HEK293T (cell line): ENCODE measurements at regions not wholly inside any gene's neighbourhood (a gene's known extent, or its start where the extent isn't known, plus 50 kb on each side); places are given as distances from the start of the nearest gene placed in this dataset.

Experiments
- ARNT ChIP-seq: fragments of 450-650 bp; IDR thresholded peaks from 2 replicates; pipeline ENCODE4 v1.6.1; 2017; ENCODE audit warnings: mild to moderate bottlenecking
- CTBP1 ChIP-seq: fragments of 450-650 bp; IDR thresholded peaks from 2 replicates; pipeline ENCODE4 v1.6.1; 2016; ENCODE audit warnings: borderline replicate concordance
- ELF4 ChIP-seq: fragments of 450-650 bp; IDR thresholded peaks from 2 replicates; pipeline ENCODE4 v1.6.1; 2017; ENCODE audit warnings: antibody characterized with exemption
- L3MBTL2 ChIP-seq: fragments of 450-650 bp; conservative IDR thresholded peaks from 2 replicates; pipeline ENCODE4 v1.6.1; 2016; ENCODE audit warnings: mild to moderate bottlenecking
- NFRKB ChIP-seq: fragments of 450-650 bp; IDR thresholded peaks from 2 replicates; pipeline ENCODE4 v1.6.1; 2016; ENCODE audit warnings: mild to moderate bottlenecking, moderate library complexity
- SUZ12 ChIP-seq: fragments of 450-650 bp; IDR thresholded peaks from 2 replicates; pipeline ENCODE4 v1.6.1; 2016; ENCODE audit warnings: mild to moderate bottlenecking

DNA sequence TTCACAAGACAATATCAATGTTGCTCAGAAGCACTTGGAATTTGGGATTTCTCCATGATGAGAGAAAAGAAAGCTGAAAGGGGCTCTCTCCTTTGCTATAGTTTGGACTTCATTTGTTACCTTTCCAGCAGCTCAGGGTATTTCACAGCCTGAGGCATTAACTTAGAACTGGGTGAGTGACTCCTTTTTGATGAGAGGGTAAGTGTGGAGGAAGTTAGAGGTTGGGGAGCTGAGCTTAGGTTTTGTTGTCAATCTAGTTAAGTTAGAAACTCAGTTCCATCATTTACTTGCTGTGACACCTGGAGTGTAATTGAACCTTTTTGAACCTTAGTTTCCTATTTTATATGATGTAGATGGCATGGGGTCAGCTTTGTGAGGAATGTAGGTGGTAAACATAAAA, 359.1 kb downstream of the PDCD6IP start:
- TF ChIP-seq ARNT (no peak), L3MBTL2 (no peak), ELF4 (no peak), CTBP1 (no peak), NFRKB (no peak), SUZ12 (no peak)
